DOHH2 (cell line): ENCODE measurements at regions not wholly inside any gene's neighbourhood (a gene's known extent, or its start where the extent isn't known, plus 50 kb on each side); places are given as distances from the start of the nearest gene placed in this dataset.

Experiments used
- H3F3A ChIP-seq: fragments of 200-600 bp; sonication (generic), shearing (Covaris generic); 2 replicates; pipeline ENCODE4 v1.6.0; 2016; ENCODE audit warnings: antibody characterized with exemption, mild to moderate bottlenecking; ENCODE audit not compliant: control insufficient read depth, insufficient read depth
- H3K27ac ChIP-seq: fragments of 200-600 bp; sonication (generic); 2 replicates; pipeline ENCODE4 v1.5.1; 2014; ENCODE audit warnings: low read depth, mild to moderate bottlenecking, low read length, moderate library complexity
- H3K27me3 ChIP-seq: fragments of 200-600 bp; sonication (generic); 2 replicates; pipeline ENCODE4 v1.6.1; 2014; ENCODE audit warnings: mild to moderate bottlenecking, low read length, mixed read lengths; ENCODE audit not compliant: control insufficient read depth
- H3K36me3 ChIP-seq: fragments of 200-600 bp; sonication (generic); 2 replicates; pipeline ENCODE4 v1.6.1; 2014; ENCODE audit warnings: mild to moderate bottlenecking, low read length, moderate library complexity, mixed read lengths; ENCODE audit not compliant: control insufficient read depth
- H3K4me1 ChIP-seq: fragments of 200-600 bp; sonication (generic); 2 replicates; pipeline ENCODE4 v1.6.1; 2014; ENCODE audit warnings: mild to moderate bottlenecking, low read length, mixed read lengths; ENCODE audit not compliant: control insufficient read depth
- H3K4me2 ChIP-seq: fragments of 200-600 bp; sonication (generic); 2 replicates; pipeline ENCODE4 v1.6.0; 2014; ENCODE audit warnings: mild to moderate bottlenecking, low read length, moderate library complexity
- H3K4me3 ChIP-seq: fragments of 200-600 bp; sonication (generic); 2 replicates; pipeline ENCODE4 v1.5.1; 2014; ENCODE audit warnings: mild to moderate bottlenecking, low read length, mixed read lengths
- H3K79me2 ChIP-seq: fragments of 200-600 bp; sonication (generic); 2 replicates; pipeline ENCODE4 v1.6.1; 2014; ENCODE audit warnings: mild to moderate bottlenecking, low read length, mixed read lengths; ENCODE audit not compliant: control insufficient read depth
- H3K9me2 ChIP-seq: fragments of 200-600 bp; sonication (generic); replicated peaks from 2 replicates; pipeline ENCODE4 v1.6.1; 2014; ENCODE audit warnings: mild to moderate bottlenecking, low read length, mixed read lengths; ENCODE audit not compliant: control insufficient read depth
- H3K9me3 ChIP-seq: fragments of 200-600 bp; sonication (generic); 2 replicates; pipeline ENCODE4 v1.6.1; 2014; ENCODE audit warnings: antibody characterized with exemption, low read length, mixed read lengths; ENCODE audit not compliant: control insufficient read depth, insufficient read depth
- H4K20me1 ChIP-seq: fragments of 200-600 bp; sonication (generic); 2 replicates; pipeline ENCODE4 v1.6.0; 2014; ENCODE audit warnings: low read depth, mild to moderate bottlenecking, antibody characterized with exemption, low read length, moderate library complexity; ENCODE audit not compliant: control insufficient read depth, insufficient read depth
- EZH2phosphoT487 ChIP-seq: fragments of 200-600 bp; sonication (generic); IDR thresholded peaks from 2 replicates; pipeline ENCODE4 v1.6.1; 2017; ENCODE audit warnings: borderline replicate concordance, mild to moderate bottlenecking, antibody characterized with exemption, low read length, moderate library complexity, mixed read lengths
- TF ChIP-seq, protein P1 (sequence below): fragments of 200-600 bp; sonication (generic); IDR thresholded peaks from one replicate; pipeline ENCODE4 v1.5.1; 2014; ENCODE audit warnings: antibody characterized with exemption, mild to moderate bottlenecking, low read depth, low read length; ENCODE audit not compliant: poor library complexity, severe bottlenecking

DNA sequence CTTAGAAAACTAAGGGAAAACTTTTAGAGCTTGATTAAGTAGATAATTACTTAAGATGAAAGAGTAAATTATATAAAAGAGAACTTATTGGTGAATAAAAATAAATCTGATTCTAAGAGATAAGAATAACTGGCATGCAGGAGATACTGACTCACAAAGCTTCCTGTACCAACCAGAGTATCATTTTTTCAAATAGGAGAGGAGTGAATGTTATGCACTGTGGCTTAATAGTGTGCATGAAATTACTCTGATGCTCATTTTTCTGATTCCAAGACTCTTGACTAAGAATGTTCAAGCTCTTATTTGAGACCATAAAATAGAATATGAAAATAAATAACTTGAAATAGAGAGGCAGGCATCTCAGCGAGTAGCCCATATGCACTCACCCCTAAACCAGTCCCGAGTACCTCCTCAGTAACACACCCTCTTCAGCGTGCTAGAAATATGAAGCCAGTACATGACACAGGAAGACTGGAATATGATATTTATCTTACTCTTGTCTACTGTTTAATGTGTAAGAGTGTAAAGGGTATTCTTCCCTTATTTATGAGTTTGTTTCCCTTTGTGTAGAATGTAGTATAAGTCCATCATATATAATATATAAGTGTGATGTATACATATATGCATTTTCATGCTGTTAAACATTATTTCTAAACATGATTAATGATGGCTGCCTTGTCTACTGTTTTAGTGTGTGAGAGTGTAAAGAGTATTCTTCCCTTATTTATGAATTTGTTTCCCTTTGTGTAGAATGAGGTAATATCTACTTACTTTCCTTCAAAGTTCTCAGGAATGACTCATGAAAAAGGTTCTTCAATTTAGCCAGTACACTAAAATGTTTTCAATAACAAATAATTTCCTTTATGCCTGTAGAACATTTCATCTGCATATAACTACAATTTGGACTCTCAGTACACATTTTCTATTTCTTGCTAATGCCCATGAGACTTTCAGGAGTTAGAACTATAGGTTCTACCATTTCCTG, 99.2 kb upstream of the PALMD start:
- Histone ChIP-seq H3K4me3 (no peak overlapping the region), H3K4me2 (no peak overlapping the region), H3K27me3 (no peaks in the 10 kb centered on the region), H3K27ac (no peak overlapping the region), H3K9me3 (no peaks in the 10 kb centered on the region), H3F3A (no peaks in the 10 kb centered on the region), H3K9me2 (no peaks in the 10 kb centered on the region), H3K36me3 (no peaks in the 10 kb centered on the region), H3K4me1 (no peaks in the 10 kb centered on the region), H3K79me2 (no peaks in the 10 kb centered on the region), H4K20me1 (no peaks in the 10 kb centered on the region)
- no peak for TF ChIP-seq EZH2phosphoT487
- TF ChIP-seq, protein P1, sequence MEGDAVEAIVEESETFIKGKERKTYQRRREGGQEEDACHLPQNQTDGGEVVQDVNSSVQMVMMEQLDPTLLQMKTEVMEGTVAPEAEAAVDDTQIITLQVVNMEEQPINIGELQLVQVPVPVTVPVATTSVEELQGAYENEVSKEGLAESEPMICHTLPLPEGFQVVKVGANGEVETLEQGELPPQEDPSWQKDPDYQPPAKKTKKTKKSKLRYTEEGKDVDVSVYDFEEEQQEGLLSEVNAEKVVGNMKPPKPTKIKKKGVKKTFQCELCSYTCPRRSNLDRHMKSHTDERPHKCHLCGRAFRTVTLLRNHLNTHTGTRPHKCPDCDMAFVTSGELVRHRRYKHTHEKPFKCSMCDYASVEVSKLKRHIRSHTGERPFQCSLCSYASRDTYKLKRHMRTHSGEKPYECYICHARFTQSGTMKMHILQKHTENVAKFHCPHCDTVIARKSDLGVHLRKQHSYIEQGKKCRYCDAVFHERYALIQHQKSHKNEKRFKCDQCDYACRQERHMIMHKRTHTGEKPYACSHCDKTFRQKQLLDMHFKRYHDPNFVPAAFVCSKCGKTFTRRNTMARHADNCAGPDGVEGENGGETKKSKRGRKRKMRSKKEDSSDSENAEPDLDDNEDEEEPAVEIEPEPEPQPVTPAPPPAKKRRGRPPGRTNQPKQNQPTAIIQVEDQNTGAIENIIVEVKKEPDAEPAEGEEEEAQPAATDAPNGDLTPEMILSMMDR: no peak

- Histone ChIP-seq H3K4me1 (no peaks in the 10 kb centered on the region), H3K4me2 (no peak overlapping the region), H3K27ac (no peak overlapping the region), H3K9me3 (no peaks in the 10 kb centered on the region), H3K9me2 (no peaks in the 10 kb centered on the region), H3K79me2 (no peaks in the 10 kb centered on the region), H3K36me3 (no peaks in the 10 kb centered on the region), H3K27me3 (no peaks in the 10 kb centered on the region), H3F3A (no peaks in the 10 kb centered on the region), H4K20me1 (no peaks in the 10 kb centered on the region), H3K4me3 (no peak overlapping the region)
- no peak for TF ChIP-seq EZH2phosphoT487
- TF ChIP-seq, protein P1: no peak
These were observed 96.8 kb upstream of the PALMD start for GRCh38 chr1:99548943-99549605.

- Histone ChIP-seq H3K27me3 (no peaks in the 10 kb centered on the region), H3K9me2 (no peaks in the 10 kb centered on the region), H3K4me2 (no peak overlapping the region), H3K36me3 (no peaks in the 10 kb centered on the region), H3K27ac (no peak overlapping the region), H3F3A (no peaks in the 10 kb centered on the region), H3K4me1 (no peaks in the 10 kb centered on the region), H3K79me2 (no peaks in the 10 kb centered on the region), H4K20me1 (no peaks in the 10 kb centered on the region), H3K4me3 (no peak overlapping the region), H3K9me3 (no peaks in the 10 kb centered on the region)
- TF ChIP-seq EZH2phosphoT487: no peak
- TF ChIP-seq, protein P1: no peak
These were observed 95.7 kb upstream of the PALMD start for GRCh38 chr1:99550198-99550597.
